ENCODE measurements at regions not wholly inside any gene's neighbourhood (a gene's known extent, or its start where the extent isn't known, plus 50 kb on each side); places are given as distances from the start of the nearest gene placed in this dataset.

DNA sequence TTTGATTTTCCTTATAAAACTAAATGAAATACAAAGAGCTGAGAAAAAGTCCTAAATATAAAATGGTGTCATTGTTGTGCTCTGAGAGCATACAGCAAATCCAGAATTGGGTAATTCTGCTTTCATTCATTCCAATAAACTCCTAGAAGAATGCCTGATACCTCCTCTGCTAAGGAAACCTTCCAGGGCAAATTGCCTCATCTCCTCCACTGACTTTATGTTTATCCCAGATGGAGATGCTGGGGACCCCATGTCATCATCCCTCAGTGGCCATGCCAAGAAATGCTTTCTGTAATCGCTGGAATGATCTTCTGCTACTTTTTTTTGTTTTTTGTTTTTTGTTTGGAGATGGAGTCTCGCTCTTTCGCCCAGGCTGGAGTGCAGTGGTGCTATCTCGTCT is 119.3 kb upstream of the PRKCQ start:
- WGBS (ENCODE audit: insufficient coverage, low coverage, missing lambda C conversion rate), result 4% methylated on average over 4 of the region's 4 CpGs

DNA sequence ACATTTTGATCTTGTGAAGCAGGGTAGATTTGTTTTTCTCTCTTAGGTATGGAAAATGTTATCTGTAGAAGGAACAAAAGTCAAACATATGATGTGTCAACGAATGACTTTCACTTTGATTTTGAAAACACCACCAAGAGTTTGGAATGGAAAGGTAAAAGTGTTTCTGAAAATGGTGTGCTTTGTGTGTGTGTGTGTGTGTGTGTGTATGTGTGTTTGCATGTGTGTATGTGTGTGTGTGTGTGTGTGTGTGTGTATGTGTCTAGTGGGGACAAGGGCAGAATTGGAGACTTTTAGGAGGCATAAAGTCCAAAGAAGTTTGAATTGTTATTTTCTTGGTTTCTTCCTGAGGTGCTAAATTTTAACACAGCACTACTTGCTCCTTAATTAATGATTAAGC is 115.4 kb upstream of the PRKCQ start:
- no peak for ATAC-seq
- WGBS (ENCODE audit: insufficient coverage, low coverage, missing lambda C conversion rate), result 0% methylated on average over 1 of the region's 1 CpG

More for the DNA sequence above, 119.3 kb upstream of the PRKCQ start:
- Histone ChIP-seq H3K27ac (ENCODE audit: extremely low read depth, low read depth, low read length) (no peak overlapping the region), H3K4me3 (no peak overlapping the region), H3K4me1 (replicated peaks in 1 of 2; ENCODE audit: control insufficient read depth in 2 of 2, insufficient read depth in 2 of 2, low read length in 2 of 2) (no peaks in the 10 kb centered on the region), H3K4me2 (ENCODE audit: insufficient read depth, low read length) (no peak overlapping the region), H3K27me3 (ENCODE audit: control insufficient read depth in 2 of 2, insufficient read depth in 2 of 2, low read length in 2 of 2) (peaks cover 33 to 35% of the 10 kb centered on the region in 2 experiments), H2AFZ (ENCODE audit: low read depth, low read length) (no peak overlapping the region), H3K79me2 (ENCODE audit: control insufficient read depth, insufficient read depth, low read length) (no peaks in the 10 kb centered on the region), H4K20me1 (replicated peaks; ENCODE audit: control insufficient read depth, insufficient read depth, low read length) (no peaks in the 10 kb centered on the region), H3K9me3 (replicated peaks; ENCODE audit: control insufficient read depth, insufficient read depth, low read depth, low read length) (no peaks in the 10 kb centered on the region), H3K9me1 (ENCODE audit: control insufficient read depth, insufficient read depth, low read length) (no peaks in the 10 kb centered on the region), H3K9ac (ENCODE audit: insufficient read depth in 1 of 2, low read depth in 2 of 2, low read length in 2 of 2) (no peak overlapping the region), H3K36me3 (ENCODE audit: control insufficient read depth, insufficient read depth, low read length) (no peaks in the 10 kb centered on the region)
- no peak for ATAC-seq
- in situ Hi-C loops (cut with MboI), result loop anchor here (25.0 kb wide), 1 partner anchor 713 kb away; the partner anchor contains the start of gene SFMBT2
- POLR2A ChIA-PET, result no interaction called here
- no TSS peak for BruUV-seq (replicated peaks)
- CTCF ChIA-PET (ENCODE audit: low intra/inter-chr PET ratio), result no interaction called here
- TF ChIP-seq C11orf30 (IDR thresholded peaks at IDR 0.05; ENCODE audit: low read depth) (no peak), ZNF232 (CRISPR knock-in tag; IDR thresholded peaks at IDR 0.05) (no peak), HDAC1 (IDR thresholded peaks at IDR 0.05) (no peak), SPI1 (IDR thresholded peaks at IDR 0.05; ENCODE audit: borderline replicate concordance, low read depth, low read length) (no peak), TCF3 (CRISPR knock-in tag; IDR thresholded peaks at IDR 0.05) (no peak), ZNF707 (CRISPR knock-in tag; conservative IDR thresholded peaks at IDR 0.05) (no peak), FOXK2 (conservative IDR thresholded peaks at IDR 0.05 in 1 of 2, IDR thresholded peaks at IDR 0.05 in 1 of 2; ENCODE audit: low read depth in 2 of 2) (no peak), MCM7 (IDR thresholded peaks at IDR 0.05) (no peak), SRSF3 (IDR thresholded peaks at IDR 0.05; ENCODE audit: insufficient read depth, low read length) (no peak), FOXA1 (IDR thresholded peaks at IDR 0.05; ENCODE audit: borderline replicate concordance) (no peak)
- TF ChIP-seq, protein P1, sequence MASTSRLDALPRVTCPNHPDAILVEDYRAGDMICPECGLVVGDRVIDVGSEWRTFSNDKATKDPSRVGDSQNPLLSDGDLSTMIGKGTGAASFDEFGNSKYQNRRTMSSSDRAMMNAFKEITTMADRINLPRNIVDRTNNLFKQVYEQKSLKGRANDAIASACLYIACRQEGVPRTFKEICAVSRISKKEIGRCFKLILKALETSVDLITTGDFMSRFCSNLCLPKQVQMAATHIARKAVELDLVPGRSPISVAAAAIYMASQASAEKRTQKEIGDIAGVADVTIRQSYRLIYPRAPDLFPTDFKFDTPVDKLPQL (IDR thresholded peaks at IDR 0.05; ENCODE audit: extremely low read depth, insufficient read length), result no peak
- intact Hi-C loops (cut with micrococcal nuclease), result no loop called here
- DNase-seq (ENCODE audit: extremely low read depth in 1 of 4, low spot score in 3 of 4), result no peak
- FAIRE-seq, result no peak

More for the DNA sequence above, 115.4 kb upstream of the PRKCQ start:
- Histone ChIP-seq H4K20me1 (replicated peaks; ENCODE audit: control insufficient read depth, insufficient read depth, low read length) (no peaks in the 10 kb centered on the region), H3K79me2 (ENCODE audit: control insufficient read depth, insufficient read depth, low read length) (no peaks in the 10 kb centered on the region), H3K4me3 (no peak overlapping the region), H3K9me1 (ENCODE audit: control insufficient read depth, insufficient read depth, low read length) (no peaks in the 10 kb centered on the region), H3K27me3 (ENCODE audit: control insufficient read depth in 2 of 2, insufficient read depth in 2 of 2, low read length in 2 of 2) (peaks cover 18 to 23% of the 10 kb centered on the region in 2 experiments), H3K27ac (ENCODE audit: extremely low read depth, low read depth, low read length) (no peak overlapping the region), H3K9me3 (replicated peaks; ENCODE audit: control insufficient read depth, insufficient read depth, low read depth, low read length) (no peaks in the 10 kb centered on the region), H3K9ac (ENCODE audit: insufficient read depth in 1 of 2, low read depth in 2 of 2, low read length in 2 of 2) (no peak overlapping the region), H3K4me1 (replicated peaks in 1 of 2; ENCODE audit: control insufficient read depth in 2 of 2, insufficient read depth in 2 of 2, low read length in 2 of 2) (no peaks in the 10 kb centered on the region), H3K4me2 (ENCODE audit: insufficient read depth, low read length) (no peak overlapping the region), H3K36me3 (ENCODE audit: control insufficient read depth, insufficient read depth, low read length) (no peaks in the 10 kb centered on the region), H2AFZ (ENCODE audit: low read depth, low read length) (no peak overlapping the region)
- FAIRE-seq (no peak), DNase-seq (ENCODE audit: extremely low read depth in 1 of 4, low spot score in 3 of 4) (no peak)
- ChIA-PET CTCF (ENCODE audit: low intra/inter-chr PET ratio) (no interaction called here), POLR2A (no interaction called here)
- no TSS peak for BruUV-seq (replicated peaks)
- in situ Hi-C loops (cut with MboI), result loop anchor here (25.0 kb wide), 1 partner anchor 717 kb away; the partner anchor contains the start of gene SFMBT2
- intact Hi-C loops (cut with micrococcal nuclease), result no loop called here
- TF ChIP-seq HNRNPLL (IDR thresholded peaks at IDR 0.05; ENCODE audit: low read depth, low read length, poor library complexity, severe bottlenecking) (no peak), OTX1 (CRISPR knock-in tag; IDR thresholded peaks at IDR 0.05) (peak; percentile 24; the same call in 1 of the 2 replicates)
